Rectal smooth muscle tissue (tissue), 1 donor: ENCODE measurements at regions not wholly inside any gene's neighbourhood (a gene's known extent, or its start where the extent isn't known, plus 50 kb on each side); places are given as distances from the start of the nearest gene placed in this dataset.

Experiments
- H3K27ac ChIP-seq: one replicate; pipeline ENCODE4 v1.7.0; 2013; ENCODE audit warnings: low read depth, low read length, inconsistent platforms
- H3K27me3 ChIP-seq: one replicate; pipeline ENCODE4 v1.7.0; 2013; ENCODE audit warnings: low read length; ENCODE audit not compliant: control insufficient read depth, insufficient read depth
- H3K36me3 ChIP-seq: one replicate; pipeline ENCODE4 v1.7.0; 2013; ENCODE audit warnings: low read length; ENCODE audit not compliant: control insufficient read depth, insufficient read depth
- H3K4me1 ChIP-seq: one replicate; pipeline ENCODE4 v1.7.0; 2013; ENCODE audit warnings: low read length; ENCODE audit not compliant: control insufficient read depth, insufficient read depth
- H3K4me3 ChIP-seq: one replicate; pipeline ENCODE4 v1.7.0; 2013; ENCODE audit warnings: low read length
- H3K9ac ChIP-seq: one replicate; pipeline ENCODE4 v1.7.0; 2013; ENCODE audit warnings: low read length

DNA sequence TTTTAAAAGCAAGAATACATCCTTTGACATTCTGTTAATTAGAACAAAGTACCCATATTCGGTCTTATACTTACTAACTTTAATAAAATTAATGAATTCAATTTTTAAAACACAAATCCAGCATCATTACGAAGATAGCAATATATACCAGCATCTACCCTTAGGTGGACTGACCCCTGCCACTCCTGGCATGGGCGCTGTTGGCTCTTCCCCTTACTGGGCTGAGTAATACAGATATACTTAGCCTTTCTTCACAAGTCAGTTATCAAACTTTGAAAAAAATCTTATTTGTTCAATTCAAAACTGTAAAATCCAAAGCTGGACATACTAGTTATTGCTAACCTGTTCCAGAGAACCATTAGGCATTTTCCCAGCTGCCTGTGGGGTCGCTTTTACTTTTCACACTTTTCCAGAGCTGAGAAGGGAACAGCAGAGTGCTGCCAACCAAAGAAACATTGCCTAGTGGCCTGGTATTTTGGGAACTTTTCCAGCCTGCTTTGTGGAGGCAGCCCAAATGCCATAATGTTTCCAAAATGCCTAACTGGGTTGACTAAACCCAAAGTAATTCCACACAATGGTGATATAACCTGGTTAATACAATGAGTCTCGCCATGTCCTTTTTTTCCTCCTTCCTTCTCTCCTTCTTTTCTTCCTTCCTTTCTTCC, 424.7 kb upstream of the ADGRL2 start:
- Histone ChIP-seq H3K36me3 (no peaks in the 10 kb centered on the region), H3K9ac (no peak overlapping the region), H3K4me3 (no peak overlapping the region), H3K4me1 (no peaks in the 10 kb centered on the region), H3K27me3 (no peaks in the 10 kb centered on the region), H3K27ac (no peak overlapping the region)

DNA sequence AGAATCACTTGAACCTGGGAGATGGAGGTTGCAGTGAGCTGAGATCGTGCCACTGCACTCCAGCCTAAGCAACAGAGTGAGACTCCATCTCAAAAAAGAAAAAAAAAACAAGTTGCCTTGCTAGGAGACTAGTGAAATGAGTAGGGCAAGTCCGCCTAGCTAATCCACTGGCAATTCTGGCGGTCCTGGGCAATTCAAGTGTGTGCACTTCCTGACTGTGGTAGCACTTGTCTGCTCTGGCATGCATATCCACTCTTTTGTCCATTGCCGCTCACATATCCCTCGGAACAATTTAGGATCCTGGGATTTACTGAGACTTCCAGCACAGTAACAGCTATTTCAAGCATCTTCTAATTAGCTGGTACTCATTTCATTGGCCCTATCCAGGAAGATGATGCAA, 426.3 kb upstream of the ADGRL2 start:
- no peak overlapping the region for H3K9ac ChIP-seq
- no peaks in the 10 kb centered on the region for H3K4me1 ChIP-seq
- H3K27me3 ChIP-seq, result no peaks in the 10 kb centered on the region
- H3K27ac ChIP-seq, result no peak overlapping the region
- no peaks in the 10 kb centered on the region for H3K36me3 ChIP-seq
- no peak overlapping the region for H3K4me3 ChIP-seq

DNA sequence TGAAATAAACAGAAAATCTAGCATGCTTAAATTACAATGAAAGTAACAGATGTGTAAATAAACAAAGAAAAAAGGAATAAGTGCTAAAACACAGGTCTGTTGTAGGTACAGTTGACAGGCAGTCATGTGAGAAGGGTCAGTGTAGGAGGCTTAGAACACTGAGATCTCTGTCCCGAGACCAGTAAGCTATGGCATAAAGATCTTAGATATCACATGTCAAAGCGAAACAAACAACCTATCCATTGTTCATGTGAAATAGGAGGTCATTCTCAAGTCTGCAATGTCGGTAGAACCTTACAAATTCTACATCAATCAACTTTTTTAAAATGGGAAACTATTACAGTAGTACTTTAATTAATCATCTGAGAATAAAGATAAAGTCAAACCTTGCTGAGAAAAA, 428.9 kb upstream of the ADGRL2 start:
- H3K27me3 ChIP-seq, result no peaks in the 10 kb centered on the region
- H3K9ac ChIP-seq, result no peak overlapping the region
- no peak overlapping the region for H3K4me3 ChIP-seq
- H3K4me1 ChIP-seq, result no peaks in the 10 kb centered on the region
- H3K27ac ChIP-seq, result no peak overlapping the region
- no peaks in the 10 kb centered on the region for H3K36me3 ChIP-seq

DNA sequence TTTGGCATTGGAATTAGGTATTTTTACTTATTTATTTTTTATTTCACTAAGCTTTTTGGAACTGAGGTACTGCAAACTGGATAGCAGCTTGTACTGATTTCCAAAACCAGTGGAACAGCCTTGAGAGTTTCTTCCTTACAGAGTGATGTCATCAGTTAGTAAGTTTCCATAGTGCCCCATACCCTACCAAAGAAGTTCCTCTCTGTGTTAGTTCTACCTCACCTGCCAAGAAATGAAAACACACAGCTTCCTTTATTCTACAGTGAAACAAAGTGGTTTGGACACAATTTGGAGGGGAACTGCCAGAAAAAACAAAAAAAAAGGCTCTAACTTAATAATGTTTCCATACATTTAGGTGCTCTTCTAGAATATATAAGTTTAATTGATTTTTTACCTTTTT, 430.9 kb upstream of the ADGRL2 start:
- H3K36me3 ChIP-seq, result no peaks in the 10 kb centered on the region
- H3K27me3 ChIP-seq, result no peaks in the 10 kb centered on the region
- H3K4me1 ChIP-seq, result no peaks in the 10 kb centered on the region
- no peak overlapping the region for H3K9ac ChIP-seq
- H3K4me3 ChIP-seq, result no peak overlapping the region
- no peak overlapping the region for H3K27ac ChIP-seq

DNA sequence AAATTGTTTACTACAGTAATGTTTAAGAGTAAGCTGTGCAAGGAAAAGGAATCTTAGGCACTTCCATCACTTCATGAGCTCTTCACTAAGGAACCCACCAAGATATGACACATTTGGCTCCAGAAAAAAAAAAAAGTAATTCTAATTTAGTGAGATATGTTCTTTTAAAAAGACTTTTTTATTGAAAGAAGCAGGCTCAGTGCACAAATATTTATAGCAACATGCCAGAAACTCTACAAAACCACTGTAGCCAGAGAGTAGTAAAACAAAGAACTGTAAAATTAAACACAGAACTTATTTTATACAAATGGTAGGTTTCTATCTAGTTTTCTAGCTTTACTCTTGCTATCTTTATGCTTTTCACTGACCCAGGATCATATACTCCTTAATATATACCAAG, 434.6 kb upstream of the ADGRL2 start:
- Histone ChIP-seq H3K4me1 (no peaks in the 10 kb centered on the region), H3K27me3 (no peaks in the 10 kb centered on the region), H3K27ac (no peak overlapping the region), H3K36me3 (no peaks in the 10 kb centered on the region), H3K9ac (no peak overlapping the region), H3K4me3 (no peak overlapping the region)

DNA sequence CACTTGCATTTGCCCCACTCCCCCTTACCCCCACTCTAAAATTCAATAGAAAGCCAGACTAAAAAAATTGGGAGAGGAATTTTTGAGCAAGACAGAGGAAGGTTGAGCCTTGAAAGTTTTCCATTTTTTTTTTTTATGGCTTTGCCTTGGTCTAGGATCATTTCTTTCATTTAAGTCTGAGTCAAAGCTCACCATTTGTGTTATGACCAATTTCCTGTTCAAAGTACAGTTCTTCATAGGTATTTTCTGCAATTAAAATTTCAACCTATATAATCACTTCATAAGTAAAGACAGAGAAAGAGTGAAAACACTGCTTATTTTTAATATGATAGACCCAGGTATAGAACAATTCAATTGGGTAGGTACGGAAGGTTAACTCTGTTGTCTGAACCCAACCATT, 436.6 kb upstream of the ADGRL2 start:
- Histone ChIP-seq H3K4me1 (no peaks in the 10 kb centered on the region), H3K27me3 (no peaks in the 10 kb centered on the region), H3K36me3 (no peaks in the 10 kb centered on the region), H3K9ac (no peak overlapping the region), H3K27ac (no peak overlapping the region), H3K4me3 (no peak overlapping the region)

DNA sequence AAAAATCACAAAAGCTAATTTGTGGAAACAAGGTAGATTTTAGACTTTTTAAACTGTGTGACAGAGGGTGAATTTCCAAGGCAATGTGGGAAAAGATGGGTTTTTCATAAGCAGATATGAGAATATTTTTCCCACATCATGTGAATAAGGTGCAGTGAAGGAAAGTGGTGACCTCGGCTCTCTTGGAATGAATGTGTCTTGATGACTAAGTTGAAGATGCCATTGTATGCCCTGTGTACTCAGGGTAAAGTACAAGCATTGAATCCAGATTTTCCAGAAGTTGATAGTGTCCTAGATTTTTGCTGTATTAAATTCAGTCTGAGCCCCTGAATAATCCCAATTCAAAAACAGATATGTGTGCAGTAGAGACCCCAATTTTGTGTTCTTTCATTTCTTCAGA, 442.6 kb upstream of the ADGRL2 start:
- Histone ChIP-seq H3K9ac (no peak overlapping the region), H3K4me3 (no peak overlapping the region), H3K27ac (no peak overlapping the region), H3K27me3 (no peaks in the 10 kb centered on the region), H3K4me1 (no peaks in the 10 kb centered on the region), H3K36me3 (no peaks in the 10 kb centered on the region)

DNA sequence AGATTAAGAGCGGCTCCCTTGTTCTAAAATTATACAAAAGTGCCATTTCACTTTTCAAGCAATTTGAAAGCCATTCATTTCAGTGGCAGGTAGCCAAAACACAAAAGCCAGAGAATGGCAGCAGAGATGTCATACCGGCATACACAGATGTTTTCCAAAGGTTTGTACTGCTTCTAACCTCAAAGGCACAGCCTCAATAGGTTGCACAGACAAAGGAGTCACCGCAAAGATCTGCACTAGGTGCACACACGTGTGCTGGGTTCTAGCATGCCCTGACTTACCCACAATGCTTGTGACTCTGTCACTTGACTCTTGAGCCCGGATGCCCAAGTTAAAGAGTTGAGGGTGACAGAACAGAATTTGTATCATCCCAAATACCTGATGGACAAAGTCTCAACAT, 448.9 kb upstream of the ADGRL2 start:
- Histone ChIP-seq H3K4me3 (no peak overlapping the region), H3K27me3 (no peaks in the 10 kb centered on the region), H3K27ac (no peak overlapping the region), H3K36me3 (no peaks in the 10 kb centered on the region), H3K9ac (no peak overlapping the region), H3K4me1 (no peaks in the 10 kb centered on the region)

DNA sequence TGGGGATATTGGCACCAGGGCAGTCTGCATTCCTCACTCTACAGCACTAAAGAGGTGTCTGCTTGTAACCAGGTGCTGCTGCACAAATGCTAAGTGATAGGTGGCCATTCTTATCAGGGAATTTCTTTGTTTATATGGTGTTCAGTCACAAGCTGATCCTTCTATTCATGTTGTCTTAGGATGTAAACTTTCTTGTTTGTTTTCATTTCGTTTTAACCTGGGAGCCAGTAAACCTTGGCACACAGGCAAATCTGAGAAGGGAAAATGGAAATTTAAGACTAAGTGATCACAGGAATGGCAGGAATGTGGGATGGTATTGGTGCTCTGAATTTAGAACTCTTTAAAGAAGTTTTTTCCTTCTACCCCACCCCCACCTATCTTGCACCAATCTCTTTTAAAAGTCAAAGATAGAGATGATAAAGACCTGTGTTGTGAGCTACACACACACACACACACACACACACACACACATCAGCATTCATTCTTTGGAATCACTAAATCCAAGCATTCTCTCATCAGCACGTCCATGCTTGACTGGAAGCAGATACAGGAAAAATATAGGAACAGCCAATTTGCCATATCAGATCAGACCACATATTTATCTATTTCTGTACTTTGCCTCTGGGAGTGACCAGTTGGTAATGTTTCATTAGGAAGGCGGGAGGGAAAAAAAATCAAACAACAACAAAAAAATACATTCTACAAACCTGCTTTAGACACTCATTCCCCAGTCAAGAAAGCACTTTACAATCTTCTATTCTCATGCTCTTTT, 451.4 kb upstream of the ADGRL2 start:
- H3K4me3 ChIP-seq, result no peak overlapping the region
- H3K27ac ChIP-seq, result no peak overlapping the region
- no peaks in the 10 kb centered on the region for H3K4me1 ChIP-seq

DNA sequence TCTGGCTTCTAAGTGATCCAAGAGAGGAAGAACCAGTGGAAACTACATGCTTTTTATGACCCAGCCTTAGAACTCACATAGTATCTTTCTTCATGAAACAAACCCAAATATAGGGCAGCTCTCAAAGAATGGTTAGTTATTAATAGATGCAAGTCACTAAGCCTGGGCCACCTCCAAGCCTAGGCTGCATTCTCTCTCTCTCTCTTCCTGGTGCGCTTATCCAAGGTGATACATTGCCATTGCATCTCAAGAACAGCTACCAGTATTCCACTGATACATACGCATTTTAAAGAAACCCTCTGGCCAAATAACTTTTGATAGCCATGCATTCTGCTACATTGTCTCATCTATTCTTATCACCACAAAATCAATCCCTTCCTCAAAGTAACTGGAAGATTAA, 455.6 kb upstream of the ADGRL2 start:
- no peaks in the 10 kb centered on the region for H3K36me3 ChIP-seq
- H3K27me3 ChIP-seq, result no peaks in the 10 kb centered on the region
- no peak overlapping the region for H3K9ac ChIP-seq
- no peak overlapping the region for H3K4me3 ChIP-seq
- no peak overlapping the region for H3K27ac ChIP-seq
- H3K4me1 ChIP-seq, result no peaks in the 10 kb centered on the region

More for the DNA sequence above, 451.4 kb upstream of the ADGRL2 start:
- Histone ChIP-seq H3K27me3 (no peaks in the 10 kb centered on the region), H3K9ac (no peak overlapping the region), H3K36me3 (no peaks in the 10 kb centered on the region)

DNA sequence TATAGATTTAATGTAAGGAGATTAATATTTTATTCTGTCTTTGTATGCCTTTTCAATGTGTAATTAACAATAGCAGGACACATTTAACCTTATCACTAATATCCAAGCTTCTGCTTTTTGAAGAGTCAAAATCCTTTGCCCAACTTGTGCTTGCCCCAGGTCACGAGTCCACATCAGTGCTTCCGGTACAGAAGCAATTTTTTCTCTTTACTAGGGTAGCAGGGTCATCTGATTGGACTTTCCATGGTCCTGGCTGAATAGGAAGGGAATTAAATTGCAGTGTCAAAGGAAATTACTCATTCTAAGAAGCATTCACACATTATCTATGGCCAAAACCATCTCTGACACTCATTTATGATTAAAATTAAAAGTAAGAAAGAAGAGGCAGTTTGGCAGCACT, 460.5 kb upstream of the ADGRL2 start:
- Histone ChIP-seq H3K4me1 (no peaks in the 10 kb centered on the region), H3K36me3 (no peaks in the 10 kb centered on the region), H3K4me3 (no peak overlapping the region), H3K9ac (no peak overlapping the region), H3K27me3 (no peaks in the 10 kb centered on the region), H3K27ac (no peak overlapping the region)

DNA sequence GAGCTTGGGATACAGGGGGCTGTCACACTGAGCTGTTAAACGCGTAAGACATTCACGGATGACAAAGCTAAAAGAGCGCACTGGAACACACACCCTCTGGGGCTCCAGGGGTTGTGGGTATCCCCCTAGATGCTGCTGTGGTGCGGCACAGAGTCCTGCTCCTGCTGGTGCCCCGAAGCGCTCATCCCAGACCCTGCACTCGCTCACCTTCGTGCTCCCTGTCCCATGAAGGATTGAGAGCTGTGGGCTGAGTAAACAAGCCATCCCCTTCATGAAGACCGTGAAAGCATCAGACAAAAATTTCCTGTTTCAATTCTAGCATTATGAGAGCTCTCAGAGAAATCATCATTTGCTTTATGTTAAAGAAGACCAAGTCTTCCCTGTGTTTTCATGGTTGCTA, 463.5 kb upstream of the ADGRL2 start:
- H3K27me3 ChIP-seq, result no peaks in the 10 kb centered on the region
- H3K4me3 ChIP-seq, result no peak overlapping the region
- H3K4me1 ChIP-seq, result no peaks in the 10 kb centered on the region
- no peaks in the 10 kb centered on the region for H3K36me3 ChIP-seq
- H3K27ac ChIP-seq, result no peak overlapping the region
- H3K9ac ChIP-seq, result no peak overlapping the region

DNA sequence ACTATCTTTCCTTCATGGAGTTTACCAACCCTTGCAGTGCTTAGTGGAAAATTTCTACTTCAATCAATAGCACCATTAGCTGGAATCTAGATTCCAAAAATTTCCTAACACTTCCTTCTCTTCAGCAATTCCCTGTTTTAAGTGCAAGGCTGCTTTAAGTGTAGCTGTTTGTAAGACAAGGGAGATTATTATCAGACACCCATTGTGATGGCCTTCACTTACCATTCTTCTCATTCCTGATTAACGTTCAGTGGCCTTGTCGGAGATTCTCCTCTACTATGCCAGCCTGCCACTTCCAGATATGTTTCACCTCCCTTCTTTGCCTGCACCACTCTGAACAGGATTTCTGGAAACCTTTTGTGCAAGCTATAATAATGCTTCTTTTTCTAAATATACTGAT, 464.9 kb upstream of the ADGRL2 start:
- no peaks in the 10 kb centered on the region for H3K36me3 ChIP-seq
- H3K27me3 ChIP-seq, result no peaks in the 10 kb centered on the region
- no peak overlapping the region for H3K4me3 ChIP-seq
- H3K9ac ChIP-seq, result no peak overlapping the region
- H3K27ac ChIP-seq, result no peak overlapping the region
- no peaks in the 10 kb centered on the region for H3K4me1 ChIP-seq
